GM19452 (cell line): ENCODE measurements at regions not wholly inside any gene's neighbourhood (a gene's known extent, or its start where the extent isn't known, plus 50 kb on each side); places are given as distances from the start of the nearest gene placed in this dataset.

Source experiments
- ATAC-seq: cut with Tn5 transposase; IDR thresholded peaks from one replicate; pipeline ENCODE4 v1.9.1; 2021; ENCODE audit not compliant: unreplicated experiment

DNA sequence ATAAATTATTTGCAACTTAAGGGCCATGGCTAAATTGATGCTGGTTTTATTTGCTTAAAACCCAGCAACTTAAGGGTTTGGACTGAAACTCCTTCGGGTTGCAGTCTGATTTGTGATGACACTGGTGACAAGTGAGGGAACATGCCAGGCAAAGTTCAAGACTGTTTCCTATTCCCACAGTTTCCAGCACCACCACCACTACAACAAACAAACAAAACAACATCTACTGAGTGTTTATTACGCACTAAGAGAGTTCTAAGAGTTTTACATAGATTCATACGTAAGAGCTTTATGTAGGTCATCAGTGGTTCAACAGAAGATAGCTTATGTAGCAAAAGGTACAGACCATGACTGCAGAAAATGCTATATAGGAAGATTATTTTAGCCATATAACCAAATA is 1582.1 kb downstream of the BRINP3 start:
- ATAC-seq = no peak

DNA sequence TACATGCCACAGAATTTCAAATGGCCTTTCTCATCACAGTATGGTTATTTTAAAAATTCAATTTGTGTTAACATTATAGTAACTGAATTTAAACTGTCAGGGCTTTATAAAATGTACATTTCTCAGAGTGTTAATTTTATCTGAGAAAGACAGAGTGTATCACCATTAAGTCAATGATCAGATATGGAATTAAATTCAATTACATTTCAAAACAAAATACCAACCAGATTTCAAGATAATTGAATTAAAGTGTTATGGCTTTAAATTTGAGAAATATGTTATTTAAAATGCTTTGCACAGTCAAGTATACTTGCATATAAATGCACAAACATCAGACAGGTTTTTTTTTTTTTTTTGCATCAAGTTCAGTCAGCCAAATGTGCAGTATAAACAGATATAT is 1574.4 kb downstream of the BRINP3 start:
- ATAC-seq = no peak

DNA sequence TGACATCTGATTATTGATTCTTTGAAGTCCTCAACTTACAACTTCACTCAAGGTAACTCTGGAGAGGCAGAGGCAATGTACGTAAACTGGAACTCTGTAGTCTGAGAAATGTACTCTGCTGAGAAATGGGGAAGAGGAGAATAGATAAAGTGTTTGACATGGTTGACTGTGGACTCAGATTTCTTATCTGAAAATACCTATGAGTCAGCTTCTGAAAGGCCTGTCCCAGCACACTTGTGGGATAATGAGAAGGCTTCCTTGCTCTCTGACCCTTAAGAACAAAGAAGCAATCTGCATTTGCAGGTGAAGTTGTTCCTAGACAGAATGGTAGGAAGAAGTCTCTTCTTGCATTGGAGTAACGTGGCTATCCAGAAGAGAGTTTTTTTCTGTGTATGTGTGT is 1573.5 kb downstream of the BRINP3 start:
- ATAC-seq = no peak

DNA sequence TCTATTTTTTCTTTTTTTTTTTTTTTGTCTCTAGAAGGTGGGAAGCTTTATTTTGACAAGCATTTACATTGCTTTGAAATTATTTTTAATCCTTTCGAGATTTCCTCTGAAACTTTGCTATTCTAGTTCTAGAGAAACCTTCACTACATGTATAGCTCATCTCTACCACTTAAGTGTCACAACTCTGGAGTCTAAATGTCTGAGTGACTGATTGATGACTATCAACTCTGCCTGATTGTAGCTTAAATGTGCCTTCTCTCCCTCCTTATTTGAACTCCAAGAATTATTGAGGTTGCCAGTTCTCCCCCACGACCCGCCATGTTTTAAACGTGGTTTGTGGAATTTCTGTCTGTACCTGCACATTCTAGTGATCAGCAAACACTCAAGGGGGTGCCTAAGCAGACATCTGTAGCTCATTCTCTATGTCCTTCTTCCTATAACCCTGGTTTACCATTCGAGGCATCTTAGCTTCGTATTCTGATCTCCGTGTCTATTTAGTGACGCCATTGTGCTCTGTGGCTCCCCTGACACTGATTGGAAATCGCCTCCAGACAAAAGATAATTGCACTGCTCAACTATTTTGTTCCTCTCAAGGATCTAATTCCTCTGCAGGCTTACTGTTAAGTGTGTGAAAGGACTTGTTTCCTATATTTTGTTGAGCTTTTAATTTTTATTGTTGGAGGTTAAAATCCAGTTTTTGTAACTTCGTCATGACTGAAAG is 1570.6 kb downstream of the BRINP3 start:
- ATAC-seq = no peak

DNA sequence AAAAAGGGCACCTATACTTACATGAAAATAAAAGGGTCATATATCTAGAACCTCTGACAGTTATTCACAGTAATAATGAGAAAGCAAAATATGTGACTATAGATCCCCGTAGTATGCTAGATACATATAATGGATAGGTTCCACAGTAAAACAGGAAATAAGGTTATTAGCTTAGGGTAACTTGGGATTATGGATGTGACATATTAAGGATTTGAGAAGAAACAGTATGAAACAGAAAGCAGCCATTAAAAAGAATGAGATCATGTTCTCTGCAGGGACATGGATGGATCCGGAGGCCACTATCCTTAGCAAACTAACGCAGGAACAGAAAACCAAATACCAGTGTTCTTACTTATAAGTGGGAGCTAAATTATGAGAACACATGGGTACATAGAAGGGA is 1547.3 kb downstream of the BRINP3 start:
- no peak for ATAC-seq

DNA sequence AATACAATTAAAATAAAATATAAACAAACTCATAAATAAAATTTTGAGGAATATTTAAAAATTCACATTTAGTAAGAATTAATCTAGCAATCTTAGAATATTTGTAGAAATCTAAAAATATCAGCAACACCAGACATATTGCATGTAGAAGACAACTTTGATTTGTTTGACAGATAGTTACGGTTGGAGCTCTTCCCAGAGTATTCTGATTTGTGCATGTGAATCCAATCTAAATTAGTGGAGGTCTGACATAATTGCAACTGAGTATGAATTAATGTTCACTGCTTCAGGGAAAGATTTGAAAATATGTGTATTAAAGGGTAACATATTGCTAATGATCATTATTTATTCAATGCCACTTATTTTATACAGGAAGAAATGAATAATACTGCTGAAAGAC is 1546.2 kb downstream of the BRINP3 start:
- ATAC-seq = no peak

DNA sequence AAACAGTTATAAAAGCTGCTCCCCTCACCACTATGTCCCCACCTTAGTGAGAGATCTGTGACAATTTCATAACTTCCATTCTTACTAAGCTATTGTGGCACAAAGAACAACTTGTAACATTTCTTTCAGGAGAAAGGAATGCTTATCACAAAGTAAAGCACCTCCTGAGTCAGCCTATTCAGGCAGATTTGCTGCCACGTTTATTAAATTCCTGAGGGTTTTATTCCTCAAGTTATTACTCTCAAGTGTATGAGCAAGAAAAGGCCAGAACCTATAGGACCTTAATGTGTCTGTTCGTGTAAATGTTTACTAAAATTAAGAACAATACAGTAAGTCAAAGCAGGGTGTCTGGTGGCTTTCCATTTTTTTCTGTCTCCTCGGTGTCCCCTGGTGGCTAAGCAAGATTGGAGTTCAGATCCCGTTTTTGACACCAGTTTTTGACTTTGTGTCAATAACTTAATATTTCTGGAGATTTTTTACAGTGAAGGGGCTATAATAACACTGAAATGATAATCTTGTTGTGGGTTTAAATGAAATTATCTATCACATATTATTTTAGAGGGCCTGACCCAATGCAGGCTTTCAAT is 1539.6 kb downstream of the BRINP3 start:
- ATAC-seq = no peak

DNA sequence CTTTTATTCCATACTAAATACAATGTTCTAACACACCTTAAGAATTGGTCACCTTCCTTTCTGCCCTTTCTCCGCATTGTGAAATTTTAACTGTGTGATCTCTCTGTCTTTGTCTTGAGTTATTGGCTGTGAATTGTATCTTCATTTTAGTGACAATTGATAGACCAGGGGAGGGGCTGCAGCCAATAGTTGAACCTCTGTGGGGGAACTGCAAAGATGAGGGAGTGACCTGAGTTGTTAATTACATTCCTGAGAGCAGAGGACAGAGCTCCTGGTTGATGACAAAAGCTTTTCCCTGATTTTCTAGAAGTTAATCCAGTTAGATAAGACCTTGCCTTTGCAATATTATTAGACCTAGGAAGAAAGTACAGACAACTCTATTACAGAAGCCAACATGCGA is 1535.7 kb downstream of the BRINP3 start:
- no peak for ATAC-seq

DNA sequence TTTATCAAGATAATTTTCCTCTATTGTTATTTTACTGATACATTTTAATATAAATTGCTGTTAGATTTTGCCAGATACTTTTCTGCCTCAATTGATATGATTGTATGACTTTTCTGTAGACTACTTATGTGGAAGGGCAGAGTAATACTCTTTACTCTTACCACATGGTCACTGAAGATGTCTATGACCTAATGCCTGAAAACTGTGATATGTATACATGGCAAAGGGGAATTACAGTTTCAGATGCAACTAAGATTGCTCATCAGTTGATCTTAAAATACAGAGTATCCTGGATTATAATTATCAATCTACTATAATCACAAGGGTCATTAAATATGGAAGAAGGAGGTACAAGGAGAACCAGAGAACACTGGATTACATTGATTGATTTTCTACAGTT is 1528.0 kb downstream of the BRINP3 start:
- ATAC-seq = no peak

DNA sequence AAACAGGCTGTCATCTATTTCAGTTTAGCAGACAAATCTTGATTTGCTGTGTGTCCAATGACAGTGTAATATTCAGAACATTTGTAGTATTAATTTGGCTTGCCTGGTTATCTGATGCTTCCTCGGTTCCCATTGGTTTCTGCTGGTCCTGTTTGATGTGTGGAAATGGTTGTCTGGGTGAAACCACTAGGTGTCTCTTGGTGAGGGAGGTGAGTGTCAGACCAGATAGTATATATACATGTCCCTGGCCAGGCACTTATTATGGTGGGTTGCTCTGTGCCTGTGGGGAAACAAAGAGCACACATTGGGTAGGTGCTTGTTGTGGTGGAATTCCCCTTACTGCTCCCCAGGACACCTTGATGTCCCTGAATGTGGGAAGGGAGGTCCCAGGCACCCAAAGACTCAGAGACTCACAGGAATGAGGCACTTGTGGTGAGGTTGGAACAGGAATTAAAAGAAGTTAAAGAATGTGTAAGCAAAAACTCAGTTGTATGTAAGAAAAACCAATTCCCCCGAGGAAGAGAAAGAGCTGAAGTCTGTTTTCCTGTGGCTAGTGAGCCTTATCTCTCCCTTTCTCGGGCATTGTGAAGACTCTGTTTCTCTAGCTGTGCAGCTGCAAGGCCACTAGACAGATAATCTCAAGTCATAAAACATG is 1519.1 kb downstream of the BRINP3 start:
- no peak for ATAC-seq

DNA sequence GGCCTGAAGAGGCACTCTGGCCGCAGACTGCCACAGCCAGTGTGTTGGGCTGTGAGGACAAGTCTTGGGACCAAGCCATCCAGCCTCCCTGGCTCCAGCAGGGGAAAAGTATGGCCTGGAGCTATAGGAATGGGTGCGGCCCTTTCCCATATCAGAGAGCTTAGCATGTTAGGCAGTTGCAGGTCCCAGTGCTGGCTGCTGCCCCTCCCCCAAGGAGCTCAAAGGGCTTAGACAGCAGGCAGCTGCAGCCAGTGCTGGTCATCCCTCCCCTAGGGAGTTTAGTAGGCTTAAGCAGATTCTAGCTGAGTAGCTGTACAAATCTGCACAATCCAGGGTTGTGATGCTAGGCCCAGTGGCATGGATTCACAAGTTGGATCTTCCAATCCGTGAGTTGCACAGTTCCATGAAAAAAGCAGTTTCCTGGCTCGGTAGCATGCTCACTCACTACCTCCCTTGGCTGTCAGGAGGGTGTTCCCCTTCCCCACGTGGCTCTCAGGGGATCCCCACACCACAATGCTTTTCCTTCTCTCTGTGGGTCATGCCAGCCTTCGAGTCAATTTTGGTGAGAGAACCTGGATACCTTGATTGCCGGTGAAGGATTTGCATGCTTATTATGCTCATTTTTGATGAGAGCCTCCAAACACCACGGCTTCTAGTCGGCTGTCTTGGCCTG is 1490.8 kb downstream of the BRINP3 start:
- no peak for ATAC-seq

DNA sequence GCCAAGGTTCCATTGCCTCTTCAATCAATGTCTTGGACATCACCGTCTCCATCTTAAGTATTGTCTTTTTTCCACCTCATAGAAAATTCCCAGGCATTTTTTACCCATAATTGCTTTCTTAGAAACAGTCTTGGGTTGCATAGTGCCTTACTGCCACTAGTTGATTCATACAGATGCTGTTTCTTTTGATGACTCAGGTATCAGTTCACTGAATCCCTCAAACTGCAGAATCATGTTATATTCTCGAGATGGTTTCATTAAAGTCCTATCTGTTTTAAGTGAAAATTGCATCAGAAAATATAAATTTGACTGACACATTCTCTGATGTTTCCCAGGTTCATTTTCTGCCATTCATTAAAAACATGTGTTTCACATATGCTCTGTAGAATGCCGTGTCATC is 1489.1 kb downstream of the BRINP3 start:
- no peak for ATAC-seq

DNA sequence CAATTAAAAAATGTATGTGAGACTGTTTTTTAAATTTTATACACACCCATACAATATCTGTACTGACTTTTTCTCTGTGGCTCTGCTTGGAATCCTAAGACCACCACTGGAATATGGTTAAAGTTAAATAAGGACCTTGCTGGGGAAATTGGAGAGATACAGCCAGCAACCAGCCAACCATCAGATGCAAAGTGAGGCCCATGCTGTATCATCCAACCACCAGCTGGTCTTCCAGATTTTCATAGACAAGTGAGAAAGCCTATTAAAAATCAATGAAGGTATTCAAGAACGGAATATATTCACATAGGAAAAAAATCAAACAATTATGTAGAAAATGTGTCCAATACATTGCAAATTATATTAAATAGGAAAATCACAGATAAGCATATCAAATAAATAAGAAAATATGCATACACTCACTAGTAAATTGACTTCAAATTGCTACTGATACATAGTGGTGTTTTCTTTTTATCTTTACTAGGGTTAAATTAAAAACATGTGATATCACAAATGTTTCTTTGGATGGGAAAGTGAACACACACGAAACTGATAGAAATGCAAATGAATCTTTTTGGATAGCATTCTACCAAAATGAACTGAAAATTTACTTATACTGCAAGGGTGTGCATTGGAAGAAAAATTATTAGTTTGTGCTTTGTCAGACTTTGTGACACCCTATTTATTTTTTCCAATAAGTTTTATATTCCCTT is 1486.3 kb downstream of the BRINP3 start:
- no peak for ATAC-seq

DNA sequence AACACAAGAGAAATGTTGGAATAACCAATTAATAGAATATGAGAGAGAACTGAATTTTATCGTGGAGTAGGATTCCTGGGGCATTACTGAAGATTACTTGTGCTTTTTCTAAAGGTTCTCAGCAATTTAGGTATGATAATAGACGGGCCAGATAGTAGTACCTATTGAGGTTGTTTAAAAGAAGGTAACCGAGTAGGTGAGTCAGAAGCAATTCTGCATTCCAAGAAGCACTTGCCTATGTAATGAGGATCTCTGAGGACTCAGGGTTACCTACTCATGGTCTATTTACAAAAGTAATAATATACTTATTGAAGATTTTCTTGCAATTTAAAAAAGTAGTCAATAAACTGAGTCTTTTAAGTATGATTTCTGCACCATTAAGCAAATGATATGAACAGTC is 1469.8 kb downstream of the BRINP3 start:
- no peak for ATAC-seq

DNA sequence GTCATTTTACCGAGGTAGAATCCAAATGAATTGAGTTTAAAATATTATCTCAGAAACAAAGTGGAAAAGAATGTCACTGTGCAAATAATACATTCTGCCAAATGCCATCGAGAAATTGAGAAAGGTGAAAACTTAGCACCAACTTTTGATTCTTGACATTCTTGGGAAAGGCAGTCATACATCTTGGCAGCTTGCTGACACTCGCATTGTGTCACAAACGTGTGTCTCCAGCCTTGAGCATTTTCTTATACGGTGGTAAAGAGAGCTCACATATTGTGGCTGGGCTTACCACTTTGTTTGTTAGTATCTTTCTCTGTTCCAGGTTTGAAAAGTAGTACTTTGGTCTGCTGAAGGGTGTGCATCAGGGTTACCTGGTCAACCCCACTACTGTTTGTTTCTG is 1456.1 kb downstream of the BRINP3 start:
- no peak for ATAC-seq

DNA sequence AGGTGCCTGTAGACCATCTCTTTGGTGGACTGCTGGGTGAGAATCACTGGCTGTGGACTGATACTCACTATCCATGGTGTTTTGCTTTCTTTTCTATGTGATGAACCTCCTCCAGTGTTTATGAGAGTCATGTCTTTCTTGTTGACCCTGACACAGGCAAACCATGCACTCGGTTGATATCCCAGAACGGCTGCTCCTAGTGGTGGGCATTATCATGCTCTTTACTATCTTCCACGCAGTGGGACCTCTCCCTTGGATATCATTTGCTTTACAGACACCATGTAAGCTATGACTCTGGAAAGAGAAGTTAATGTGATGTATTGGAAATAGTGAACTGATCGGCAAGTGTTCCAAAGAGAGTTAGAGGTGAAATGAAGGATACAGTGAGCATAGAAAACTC is 1455.6 kb downstream of the BRINP3 start:
- no peak for ATAC-seq

DNA sequence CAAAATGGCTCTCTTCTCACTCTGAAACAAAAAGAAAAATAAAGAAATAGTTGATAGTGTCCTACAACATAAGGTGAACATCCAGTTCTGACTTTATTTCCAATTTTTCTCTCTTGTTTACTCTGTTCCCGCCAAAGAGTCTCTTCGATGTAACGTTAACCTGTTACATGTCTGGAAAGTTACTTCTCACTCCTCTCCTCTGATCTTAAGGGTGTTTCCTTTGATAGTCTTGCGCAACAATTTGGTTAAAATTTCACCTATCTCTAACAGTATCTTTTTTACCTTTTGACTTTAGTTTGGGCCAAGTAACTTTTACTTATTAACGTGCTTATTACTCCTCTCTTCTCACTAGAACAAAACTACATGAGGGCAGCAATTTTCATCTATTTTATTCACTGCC is 1450.2 kb downstream of the BRINP3 start:
- ATAC-seq = no peak

DNA sequence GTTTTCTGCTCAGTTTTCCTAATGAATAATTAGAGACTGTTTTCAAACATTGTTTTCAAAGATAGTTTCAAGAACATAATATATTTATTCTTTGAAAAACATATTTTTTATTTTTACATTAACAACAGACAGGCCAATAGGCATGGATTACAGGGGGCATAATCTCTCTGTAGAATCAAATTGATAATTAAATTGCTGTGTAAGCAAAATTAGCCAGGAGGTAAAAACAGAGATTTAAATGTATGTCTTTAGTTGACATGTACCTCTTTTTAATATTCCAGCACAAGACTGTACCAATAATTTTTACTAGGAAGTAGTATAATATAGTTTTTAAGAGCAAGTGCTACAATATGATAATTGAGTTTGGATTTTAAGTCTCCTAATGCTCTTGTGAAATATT is 1444.5 kb downstream of the BRINP3 start:
- no peak for ATAC-seq

DNA sequence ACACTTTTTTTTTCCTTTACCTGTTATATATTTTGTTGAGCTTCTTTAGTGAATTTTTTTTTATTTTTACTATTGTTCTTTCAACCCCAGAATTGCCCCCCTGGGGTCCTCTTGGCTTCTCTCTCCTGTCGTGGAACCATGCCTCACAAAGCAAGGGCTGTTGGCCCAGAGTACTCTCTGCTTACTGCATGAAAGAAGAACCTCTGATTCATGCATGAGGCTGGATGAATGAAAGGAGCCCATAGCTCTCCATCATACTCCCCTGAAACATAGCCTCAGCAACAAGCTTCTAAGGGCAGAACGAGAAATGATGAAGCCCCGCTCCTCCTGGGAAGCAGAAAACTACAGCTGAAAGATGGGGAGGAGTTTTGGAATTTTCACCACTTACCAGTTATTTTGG is 1441.0 kb downstream of the BRINP3 start:
- ATAC-seq = no peak

DNA sequence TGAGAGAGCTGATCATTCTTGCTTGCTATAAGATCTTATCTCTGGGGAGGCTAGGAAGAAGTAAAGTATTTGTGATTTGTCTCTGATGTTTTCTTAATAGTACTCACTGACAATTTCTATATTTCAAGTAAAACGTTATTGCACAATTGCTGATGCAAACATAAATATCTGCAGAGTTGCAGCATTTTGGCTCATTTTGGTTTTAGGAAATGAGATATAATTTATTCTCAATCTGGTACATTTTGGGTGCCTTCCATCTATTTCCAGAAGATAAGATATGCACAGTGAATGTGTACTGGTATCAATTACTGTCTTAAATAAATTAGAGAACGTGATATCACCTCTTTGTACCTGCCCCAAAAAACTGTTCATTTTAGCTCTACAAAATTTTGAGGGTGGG is 1431.5 kb downstream of the BRINP3 start:
- ATAC-seq = no peak

DNA sequence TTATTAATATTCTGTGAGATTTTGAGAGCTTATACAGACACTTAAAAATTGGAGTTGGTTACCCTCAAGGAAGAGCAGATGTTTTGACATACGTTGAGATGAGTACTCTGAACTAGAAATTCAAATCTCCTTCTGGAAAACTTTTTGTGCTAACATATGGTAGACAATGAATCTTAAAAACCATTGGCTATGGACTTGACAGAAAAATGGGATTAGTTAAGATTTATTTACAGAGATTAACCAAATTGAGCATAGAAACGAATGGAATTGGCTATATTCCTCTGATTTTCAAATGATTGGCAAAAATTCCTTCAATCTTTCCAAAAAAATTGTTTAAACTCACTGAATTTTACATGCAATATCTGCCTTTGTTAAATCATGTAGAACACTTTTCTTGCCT is 1392.9 kb downstream of the BRINP3 start:
- no peak for ATAC-seq
